Thoracic aorta (tissue), 2 donors: ENCODE measurements at regions not wholly inside any gene's neighbourhood (a gene's known extent, or its start where the extent isn't known, plus 50 kb on each side); places are given as distances from the start of the nearest gene placed in this dataset.
A peak's percentile ranks its signal among the peaks of the same experiment; 100 is the strongest.

Experiments
- ATAC-seq: fragments of 150-250 bp; one replicate; pipeline ENCODE4 v1.8.0; 2017; ENCODE audit warnings: low read depth; ENCODE audit not compliant: insufficient number of reproducible peaks, low FRiP score
- DNase-seq: peaks from one replicate; pipeline ENCODE4 v3.0.0-alpha.2; 2020; ENCODE audit warnings: low spot score
- H3K27ac ChIP-seq, 2 donors: fragments of 200-600 bp; sonication (generic); 1 replicate in 1 of 2; 2 replicates in 1 of 2; pipeline ENCODE4 v1.5.1; 2016; ENCODE audit warnings: mild to moderate bottlenecking in 2 of 2, moderate library complexity in 2 of 2
- H3K27me3 ChIP-seq: fragments of 200-600 bp; sonication (generic); replicated peaks from 2 replicates; pipeline ENCODE4 v1.6.0; 2016; ENCODE audit warnings: mild to moderate bottlenecking; ENCODE audit not compliant: insufficient read depth
- H3K36me3 ChIP-seq: fragments of 200-600 bp; sonication (generic); one replicate; pipeline ENCODE4 v1.5.1; 2016
- H3K4me1 ChIP-seq, 2 donors: fragments of 200-600 bp; sonication (generic); 1 replicate in 1 of 2; 2 replicates in 1 of 2; pipeline versions ENCODE4 v1.5.1 to v1.6.0; 2016; ENCODE audit warnings: low read depth in 2 of 2, mild to moderate bottlenecking in 1 of 2; ENCODE audit not compliant: control insufficient read depth in 1 of 2
- H3K4me3 ChIP-seq: fragments of 200-600 bp; sonication (generic); 2 replicates; pipeline ENCODE4 v1.5.1; 2016; ENCODE audit warnings: mild to moderate bottlenecking
- H3K9me3 ChIP-seq: fragments of 200-600 bp; sonication (generic); 2 replicates; pipeline ENCODE4 v1.5.1; 2016
- CTCF ChIP-seq: fragments of 200-600 bp; sonication (generic); IDR thresholded peaks from one replicate; pipeline ENCODE4 v1.5.1; 2019; ENCODE audit warnings: antibody characterized with exemption

GRCh38 chr2:19156646-19157045 is 201.8 kb downstream of the OSR1 start:
- H3K4me1 ChIP-seq: no peaks in the 10 kb centered on the region
- no peak overlapping the region for H3K4me3 ChIP-seq
- H3K27me3 ChIP-seq: no peaks in the 10 kb centered on the region
- no peak overlapping the region for H3K27ac ChIP-seq
- no peaks in the 10 kb centered on the region for H3K36me3 ChIP-seq
- DNase-seq (no peak), ATAC-seq (no peak)
- H3K9me3 ChIP-seq: peaks cover under 1% of the 10 kb centered on the region
- no peak for TF ChIP-seq CTCF

GRCh38 chr2:19150726-19151125 is 207.7 kb downstream of the OSR1 start:
- Histone ChIP-seq H3K4me3 (no peak overlapping the region), H3K36me3 (no peaks in the 10 kb centered on the region), H3K27ac (no peak overlapping the region), H3K27me3 (no peaks in the 10 kb centered on the region), H3K4me1 (no peaks in the 10 kb centered on the region), H3K9me3 (peaks cover 11% of the 10 kb centered on the region)
- DNase-seq (no peak), ATAC-seq (no peak)
- no peak for TF ChIP-seq CTCF

- H3K36me3 ChIP-seq: no peaks in the 10 kb centered on the region
- H3K27me3 ChIP-seq: no peaks in the 10 kb centered on the region
- H3K27ac ChIP-seq: no peak overlapping the region
- ATAC-seq: no peak
- H3K9me3 ChIP-seq: peaks cover 11% of the 10 kb centered on the region
- no peak for TF ChIP-seq CTCF
- no peak overlapping the region for H3K4me3 ChIP-seq
- no peak for DNase-seq
- H3K4me1 ChIP-seq: peaks cover 0 to under 1% of the 10 kb centered on the region in 2 donors
These were observed 211.6 kb downstream of the OSR1 start for GRCh38 chr2:19146867-19147266.

- no peak for TF ChIP-seq CTCF
- DNase-seq: no peak
- Histone ChIP-seq H3K27me3 (no peaks in the 10 kb centered on the region), H3K9me3 (no peaks in the 10 kb centered on the region), H3K4me3 (no peak overlapping the region), H3K4me1 (peaks cover 5 to 16% of the 10 kb centered on the region in 2 donors), H3K36me3 (no peaks in the 10 kb centered on the region), H3K27ac (no peak overlapping the region)
- ATAC-seq: no peak
These were observed 217.0 kb downstream of the OSR1 start for GRCh38 chr2:19141234-19142004.

- peaks cover 5 to 16% of the 10 kb centered on the region in 2 donors for H3K4me1 ChIP-seq
- no peaks in the 10 kb centered on the region for H3K36me3 ChIP-seq
- ATAC-seq (peak; percentile 50), DNase-seq (no peak)
- no peaks in the 10 kb centered on the region for H3K27me3 ChIP-seq
- no peaks in the 10 kb centered on the region for H3K9me3 ChIP-seq
- H3K27ac ChIP-seq: no peak overlapping the region
- H3K4me3 ChIP-seq: no peak overlapping the region
- no peak for TF ChIP-seq CTCF
These were observed 217.8 kb downstream of the OSR1 start for GRCh38 chr2:19140463-19141208.
